Neural cell (in vitro differentiated cells): ENCODE measurements at regions not wholly inside any gene's neighbourhood (a gene's known extent, or its start where the extent isn't known, plus 50 kb on each side); places are given as distances from the start of the nearest gene placed in this dataset.

Experiments used
- H2AFZ ChIP-seq: fragments of 200-600, 300-800 bp; sonication (generic), shearing (Covaris generic); 2 replicates; pipeline ENCODE4 v1.6.0; 2014; ENCODE audit warnings: low read depth, mild to moderate bottlenecking, antibody characterized with exemption, low read length, moderate library complexity
- H3F3A ChIP-seq: fragments of 200-600 bp; shearing (Covaris generic); 2 replicates; pipeline ENCODE4 v1.6.1; 2016; ENCODE audit warnings: mild to moderate bottlenecking, moderate library complexity, mixed read lengths, antibody characterized with exemption, low read length; ENCODE audit not compliant: insufficient read depth, poor library complexity, severe bottlenecking
- H3K27ac ChIP-seq: fragments of 200-600, 300-800 bp; sonication (generic), shearing (Covaris generic); 2 replicates; pipeline ENCODE4 v1.5.1; 2014; ENCODE audit warnings: mild to moderate bottlenecking, low read length, moderate library complexity
- H3K27me3 ChIP-seq: fragments of 300-800, 200-600 bp; sonication (generic), shearing (Covaris generic); 2 replicates; pipeline ENCODE4 v1.6.0; 2014; ENCODE audit warnings: mild to moderate bottlenecking, low read depth, low read length, moderate library complexity; ENCODE audit not compliant: insufficient read depth
- H3K36me3 ChIP-seq: fragments of 300-800, 200-600 bp; sonication (generic), shearing (Covaris generic); 2 replicates; pipeline ENCODE4 v1.5.1; 2014; ENCODE audit warnings: mild to moderate bottlenecking, antibody characterized with exemption, low read length, moderate library complexity; ENCODE audit not compliant: insufficient read depth
- H3K4me2 ChIP-seq: fragments of 300-800, 200-600 bp; sonication (generic), shearing (Covaris generic); 2 replicates; pipeline ENCODE4 v1.6.0; 2014; ENCODE audit warnings: mild to moderate bottlenecking, low read length
- H3K4me3 ChIP-seq: fragments of 300-800, 200-600 bp; sonication (generic), shearing (Covaris generic); 2 replicates; pipeline ENCODE4 v1.5.1; 2014; ENCODE audit warnings: mild to moderate bottlenecking, low read length, moderate library complexity
- H3K79me2 ChIP-seq: fragments of 200-600 bp; shearing (Covaris generic); replicated peaks from 2 replicates; pipeline ENCODE4 v1.6.0; 2014; ENCODE audit warnings: mild to moderate bottlenecking, low read length, moderate library complexity; ENCODE audit not compliant: insufficient read depth
- H3K9ac ChIP-seq: fragments of 300-800, 200-600 bp; sonication (generic), shearing (Covaris generic); 2 replicates; pipeline ENCODE4 v1.6.1; 2016; ENCODE audit warnings: mild to moderate bottlenecking, low read length, mixed read lengths
- H3K9me2 ChIP-seq: fragments of 200-600 bp; shearing (Covaris generic); 2 replicates; pipeline ENCODE4 v1.6.1; 2016; ENCODE audit warnings: mild to moderate bottlenecking, low read length, mixed read lengths; ENCODE audit not compliant: insufficient read depth
- H3K9me3 ChIP-seq: fragments of 200-600, 300-800 bp; sonication (generic), shearing (Covaris generic); 2 replicates; pipeline ENCODE4 v1.6.1; 2016; ENCODE audit warnings: mild to moderate bottlenecking, mixed run types, low read length, moderate library complexity, mixed read lengths
- H4K20me1 ChIP-seq: fragments of 200-600 bp; shearing (Covaris generic); 2 replicates; pipeline ENCODE4 v1.6.1; 2016; ENCODE audit warnings: mild to moderate bottlenecking, mixed run types; ENCODE audit not compliant: insufficient read depth
- CTCF ChIP-seq: fragments of 450-650 bp; IDR thresholded peaks from 2 replicates; pipeline ENCODE4 v1.5.1; 2014; ENCODE audit warnings: antibody characterized with exemption, mild to moderate bottlenecking, moderate library complexity; ENCODE audit not compliant: poor library complexity, severe bottlenecking
- EP300 ChIP-seq: fragments of 450-650 bp; conservative IDR thresholded peaks from 2 replicates; pipeline ENCODE4 v1.6.1; 2014; ENCODE audit warnings: antibody characterized with exemption, mild to moderate bottlenecking, moderate library complexity; ENCODE audit not compliant: poor library complexity, severe bottlenecking
- EZH2 ChIP-seq: fragments of 200-600, 300-800 bp; shearing (Covaris generic), sonication (generic); IDR thresholded peaks from 2 replicates; pipeline ENCODE4 v1.6.1; 2014; ENCODE audit warnings: antibody characterized with exemption, low read length, borderline replicate concordance, mild to moderate bottlenecking; ENCODE audit not compliant: insufficient read depth, poor library complexity, severe bottlenecking
- MXI1 ChIP-seq: fragments of 450-650 bp; conservative IDR thresholded peaks from 2 replicates; pipeline ENCODE4 v1.6.1; 2014; ENCODE audit warnings: antibody characterized with exemption, mild to moderate bottlenecking; ENCODE audit not compliant: poor library complexity, severe bottlenecking
- POLR2AphosphoS5 ChIP-seq: IDR thresholded peaks from 2 replicates; pipeline ENCODE4 v1.6.1; 2012
- RAD21 ChIP-seq: fragments of 450-650 bp; conservative IDR thresholded peaks from 2 replicates; pipeline ENCODE4 v1.6.1; 2014; ENCODE audit warnings: antibody characterized with exemption, mild to moderate bottlenecking, moderate library complexity
- REST ChIP-seq: IDR thresholded peaks from 2 replicates; pipeline ENCODE4 v1.6.1; 2012; ENCODE audit warnings: borderline replicate concordance
- SMC3 ChIP-seq: fragments of 450-650 bp; conservative IDR thresholded peaks from 2 replicates; pipeline ENCODE4 v1.6.1; 2014; ENCODE audit warnings: antibody characterized with exemption, mild to moderate bottlenecking, moderate library complexity; ENCODE audit not compliant: poor library complexity
- TAF1 ChIP-seq: IDR thresholded peaks from 2 replicates; pipeline ENCODE4 v1.6.1; 2012; ENCODE audit warnings: low read depth

GRCh38 chr20:22350624-22351023, 233.7 kb downstream of the FOXA2 start:
- H3K27me3 ChIP-seq = no peaks in the 10 kb centered on the region

GRCh38 chr20:22348010-22348409, 236.4 kb downstream of the FOXA2 start:
- H3K27me3 ChIP-seq = no peaks in the 10 kb centered on the region
- H3K36me3 ChIP-seq = no peaks in the 10 kb centered on the region
- TF ChIP-seq SMC3 (no peak), TAF1 (no peak), CTCF (no peak), REST (no peak), EZH2 (no peak)
- no peaks in the 10 kb centered on the region for H4K20me1 ChIP-seq
- no peaks in the 10 kb centered on the region for H3K9me2 ChIP-seq
- no peak overlapping the region for H3K4me3 ChIP-seq
- H3K9ac ChIP-seq = no peak overlapping the region
- no peaks in the 10 kb centered on the region for H3K79me2 ChIP-seq
- H3K27ac ChIP-seq = no peak overlapping the region
- no peak overlapping the region for H2AFZ ChIP-seq
- H3K9me3 ChIP-seq = no peaks in the 10 kb centered on the region
- H3K4me2 ChIP-seq = no peak overlapping the region
- no peaks in the 10 kb centered on the region for H3F3A ChIP-seq

More at GRCh38 chr20:22350624-22351023, 233.7 kb downstream of the FOXA2 start:
- Histone ChIP-seq H3K9ac (no peak overlapping the region), H3K79me2 (no peaks in the 10 kb centered on the region), H3K36me3 (no peaks in the 10 kb centered on the region), H3K9me2 (no peaks in the 10 kb centered on the region), H3K4me2 (no peak overlapping the region), H2AFZ (no peak overlapping the region), H3K27ac (no peak overlapping the region), H3F3A (no peaks in the 10 kb centered on the region), H4K20me1 (no peaks in the 10 kb centered on the region), H3K9me3 (no peaks in the 10 kb centered on the region), H3K4me3 (no peak overlapping the region)
- no peak for TF ChIP-seq CTCF
- TF ChIP-seq SMC3 = no peak
- TF ChIP-seq REST = no peak
- TF ChIP-seq POLR2AphosphoS5 = no peak
- no peak for TF ChIP-seq RAD21
- TF ChIP-seq TAF1 = no peak
- no peak for TF ChIP-seq EP300
- TF ChIP-seq MXI1 = no peak
